ENCODE measurements at regions not wholly inside any gene's neighbourhood (a gene's known extent, or its start where the extent isn't known, plus 50 kb on each side); places are given as distances from the start of the nearest gene placed in this dataset.

GRCh38 chr2:67625178-67625577 lies 228.0 kb downstream of the ETAA1 start:
- ATAC-seq: no peak
- Mint-ChIP-seq H3K4me3 (no peak overlapping the region), H3K4me1 (no peaks in the 10 kb centered on the region), H3K27ac (no peak overlapping the region), H3K36me3 (ENCODE audit: low read depth) (no peaks in the 10 kb centered on the region), H3K27me3 (no peaks in the 10 kb centered on the region)
- no peaks in the 10 kb centered on the region for H3K9me3 ChIP-seq (ENCODE audit: control insufficient read depth, low read length, poor library complexity, severe bottlenecking)
- no peak for DNase-seq

DNA sequence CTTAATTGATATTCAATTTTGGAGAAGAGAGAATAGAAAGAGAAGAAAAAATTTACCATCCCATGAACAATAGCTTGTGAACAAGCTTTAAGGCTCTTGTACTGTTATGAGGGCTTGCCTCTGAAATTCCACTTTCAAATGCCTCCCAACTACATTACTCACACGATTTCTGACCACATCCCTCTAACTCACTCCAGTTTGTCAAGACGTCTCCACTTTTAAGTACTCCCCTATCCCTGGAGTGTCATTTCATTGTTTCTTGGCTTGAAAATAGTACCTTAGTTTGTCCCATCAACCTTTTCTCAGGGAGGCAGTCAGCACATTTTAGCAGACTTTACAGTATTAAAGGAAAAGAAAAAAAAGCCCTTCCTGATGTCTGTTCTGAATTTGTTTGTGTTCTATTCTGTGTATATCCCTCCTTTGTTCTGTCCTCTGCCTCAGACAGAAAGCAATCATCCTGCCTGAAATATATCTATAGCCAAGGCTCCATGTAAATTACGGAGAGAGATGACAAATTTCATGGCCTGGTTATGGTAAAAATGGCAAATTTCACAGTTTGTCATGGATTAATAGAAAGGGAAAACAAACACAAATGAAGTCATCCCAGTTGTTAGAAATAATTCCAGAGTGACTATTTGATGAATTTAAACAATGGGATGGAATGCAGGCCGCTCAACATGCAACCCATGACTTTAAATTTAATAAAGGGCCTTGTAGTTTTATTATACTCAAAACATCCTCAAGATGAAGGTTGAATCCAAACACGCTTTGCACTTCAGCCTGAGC lies 228.8 kb downstream of the ETAA1 start:
- Mint-ChIP-seq H3K27ac (no peak overlapping the region), H3K4me1 (no peaks in the 10 kb centered on the region), H3K36me3 (ENCODE audit: low read depth) (no peaks in the 10 kb centered on the region), H3K4me3 (no peak overlapping the region), H3K27me3 (no peaks in the 10 kb centered on the region)
- no peaks in the 10 kb centered on the region for H3K9me3 ChIP-seq (ENCODE audit: control insufficient read depth, low read length, poor library complexity, severe bottlenecking)
- DNase-seq (no peak), ATAC-seq (no peak)

DNA sequence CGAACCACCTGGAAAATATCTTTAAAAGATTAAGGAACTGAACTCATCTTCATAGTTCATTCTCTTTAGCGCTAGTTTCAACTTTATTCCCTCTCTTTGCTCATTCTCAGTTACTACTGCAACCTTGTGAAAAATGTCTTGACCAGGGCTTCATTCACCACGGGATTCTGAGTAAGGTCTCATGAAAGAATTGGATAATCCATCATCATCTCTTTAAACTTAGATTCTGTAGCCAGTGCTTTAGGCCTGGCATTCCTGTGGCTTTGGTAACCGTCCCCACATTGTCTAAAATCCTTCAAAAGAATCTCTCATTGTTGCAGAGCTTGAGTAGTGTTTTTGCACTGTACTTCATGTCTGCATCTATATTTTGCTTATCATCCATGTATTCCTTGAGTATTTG lies 229.5 kb downstream of the ETAA1 start:
- no peak overlapping the region for H3K4me3 Mint-ChIP-seq
- no peaks in the 10 kb centered on the region for H3K4me1 Mint-ChIP-seq
- peaks cover 4% of the 10 kb centered on the region for H3K27me3 Mint-ChIP-seq
- no peak for DNase-seq
- no peaks in the 10 kb centered on the region for H3K36me3 Mint-ChIP-seq (ENCODE audit: low read depth)
- H3K27ac Mint-ChIP-seq: no peak overlapping the region
- no peak for ATAC-seq
- no peaks in the 10 kb centered on the region for H3K9me3 ChIP-seq (ENCODE audit: control insufficient read depth, low read length, poor library complexity, severe bottlenecking)

GRCh38 chr2:67627456-67628207 lies 230.5 kb downstream of the ETAA1 start:
- Mint-ChIP-seq H3K27ac (no peak overlapping the region), H3K4me1 (no peaks in the 10 kb centered on the region), H3K4me3 (no peak overlapping the region), H3K36me3 (ENCODE audit: low read depth) (no peaks in the 10 kb centered on the region), H3K27me3 (peaks cover 8% of the 10 kb centered on the region)
- DNase-seq (no peak), ATAC-seq (no peak)
- no peaks in the 10 kb centered on the region for H3K9me3 ChIP-seq (ENCODE audit: control insufficient read depth, low read length, poor library complexity, severe bottlenecking)

- DNase-seq (no peak), ATAC-seq (no peak)
- H3K27ac Mint-ChIP-seq: no peak overlapping the region
- no peaks in the 10 kb centered on the region for H3K9me3 ChIP-seq (ENCODE audit: control insufficient read depth, low read length, poor library complexity, severe bottlenecking)
- H3K4me1 Mint-ChIP-seq: no peaks in the 10 kb centered on the region
- H3K4me3 Mint-ChIP-seq: no peak overlapping the region
- H3K36me3 Mint-ChIP-seq (ENCODE audit: low read depth): no peaks in the 10 kb centered on the region
- peaks cover 8% of the 10 kb centered on the region for H3K27me3 Mint-ChIP-seq
Measured at GRCh38 chr2:67628892-67629291, 231.8 kb downstream of the ETAA1 start.

GRCh38 chr2:67631483-67631882 lies 234.3 kb downstream of the ETAA1 start:
- DNase-seq (no peak), ATAC-seq (no peak)
- Mint-ChIP-seq H3K4me3 (no peak overlapping the region), H3K4me1 (no peaks in the 10 kb centered on the region), H3K36me3 (ENCODE audit: low read depth) (no peaks in the 10 kb centered on the region), H3K27me3 (peaks cover 8% of the 10 kb centered on the region), H3K27ac (no peak overlapping the region)
- no peaks in the 10 kb centered on the region for H3K9me3 ChIP-seq (ENCODE audit: control insufficient read depth, low read length, poor library complexity, severe bottlenecking)

- H3K4me3 Mint-ChIP-seq: no peak overlapping the region
- H3K9me3 ChIP-seq (ENCODE audit: control insufficient read depth, low read length, poor library complexity, severe bottlenecking): no peaks in the 10 kb centered on the region
- no peaks in the 10 kb centered on the region for H3K36me3 Mint-ChIP-seq (ENCODE audit: low read depth)
- peaks cover 8% of the 10 kb centered on the region for H3K27me3 Mint-ChIP-seq
- H3K4me1 Mint-ChIP-seq: no peaks in the 10 kb centered on the region
- ATAC-seq (no peak), DNase-seq (no peak)
- no peak overlapping the region for H3K27ac Mint-ChIP-seq
Measured at GRCh38 chr2:67633212-67633856, 236.2 kb downstream of the ETAA1 start.

DNA sequence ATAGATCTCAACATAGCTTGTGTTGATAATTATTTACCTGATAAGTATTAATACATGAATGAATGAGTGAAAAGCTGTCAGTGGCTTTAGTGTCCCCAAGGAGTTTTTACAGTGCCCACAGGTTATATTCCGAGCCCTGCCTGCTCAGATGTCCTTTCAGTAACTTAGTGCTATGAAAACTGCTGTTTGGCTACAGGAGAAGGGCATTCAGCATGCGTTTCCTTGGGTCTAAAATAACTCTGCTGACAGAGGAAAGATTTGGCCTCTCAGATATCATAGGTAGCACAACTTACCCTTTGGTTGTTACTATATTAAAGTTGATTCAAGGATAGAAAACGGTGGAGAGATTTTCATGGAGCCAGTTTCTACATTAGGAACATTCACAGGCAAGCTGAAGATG lies 241.0 kb downstream of the ETAA1 start:
- Mint-ChIP-seq H3K36me3 (ENCODE audit: low read depth) (no peaks in the 10 kb centered on the region), H3K27me3 (no peaks in the 10 kb centered on the region), H3K4me3 (no peak overlapping the region), H3K4me1 (no peaks in the 10 kb centered on the region), H3K27ac (no peak overlapping the region)
- ATAC-seq: no peak
- no peak for DNase-seq
- no peaks in the 10 kb centered on the region for H3K9me3 ChIP-seq (ENCODE audit: control insufficient read depth, low read length, poor library complexity, severe bottlenecking)

- ATAC-seq: no peak
- Mint-ChIP-seq H3K4me3 (no peak overlapping the region), H3K27me3 (no peaks in the 10 kb centered on the region), H3K4me1 (no peaks in the 10 kb centered on the region), H3K36me3 (ENCODE audit: low read depth) (no peaks in the 10 kb centered on the region), H3K27ac (no peak overlapping the region)
- no peaks in the 10 kb centered on the region for H3K9me3 ChIP-seq (ENCODE audit: control insufficient read depth, low read length, poor library complexity, severe bottlenecking)
- DNase-seq: no peak
Measured at GRCh38 chr2:67641312-67642045, 244.3 kb downstream of the ETAA1 start.

DNA sequence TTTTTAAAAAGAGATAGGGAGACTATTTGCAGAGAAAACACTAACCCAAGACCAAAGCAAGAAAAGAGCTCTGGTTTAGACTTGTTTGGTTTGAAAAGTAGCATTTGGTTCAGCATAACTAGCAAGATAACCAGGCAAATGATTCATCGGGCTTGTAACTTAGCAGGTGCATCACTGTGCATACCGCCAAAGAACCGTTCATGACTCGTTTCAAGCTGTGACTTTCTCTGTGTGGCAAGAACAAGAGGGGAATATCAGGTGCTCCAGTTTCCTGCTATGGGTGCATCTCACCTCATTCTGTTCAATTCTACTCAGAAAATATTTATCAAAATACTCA lies 244.9 kb downstream of the ETAA1 start:
- Mint-ChIP-seq H3K27ac (no peak overlapping the region), H3K36me3 (ENCODE audit: low read depth) (no peaks in the 10 kb centered on the region), H3K4me1 (no peaks in the 10 kb centered on the region), H3K4me3 (no peak overlapping the region), H3K27me3 (no peaks in the 10 kb centered on the region)
- no peak for ATAC-seq
- no peaks in the 10 kb centered on the region for H3K9me3 ChIP-seq (ENCODE audit: control insufficient read depth, low read length, poor library complexity, severe bottlenecking)
- DNase-seq: no peak

- H3K9me3 ChIP-seq (ENCODE audit: control insufficient read depth, low read length, poor library complexity, severe bottlenecking): no peaks in the 10 kb centered on the region
- DNase-seq (no peak), ATAC-seq (no peak)
- no peaks in the 10 kb centered on the region for H3K36me3 Mint-ChIP-seq (ENCODE audit: low read depth)
- H3K4me3 Mint-ChIP-seq: no peak overlapping the region
- no peaks in the 10 kb centered on the region for H3K27me3 Mint-ChIP-seq
- no peak overlapping the region for H3K27ac Mint-ChIP-seq
- H3K4me1 Mint-ChIP-seq: no peaks in the 10 kb centered on the region
Measured at GRCh38 chr2:67642961-67643360, 245.8 kb downstream of the ETAA1 start.

DNA sequence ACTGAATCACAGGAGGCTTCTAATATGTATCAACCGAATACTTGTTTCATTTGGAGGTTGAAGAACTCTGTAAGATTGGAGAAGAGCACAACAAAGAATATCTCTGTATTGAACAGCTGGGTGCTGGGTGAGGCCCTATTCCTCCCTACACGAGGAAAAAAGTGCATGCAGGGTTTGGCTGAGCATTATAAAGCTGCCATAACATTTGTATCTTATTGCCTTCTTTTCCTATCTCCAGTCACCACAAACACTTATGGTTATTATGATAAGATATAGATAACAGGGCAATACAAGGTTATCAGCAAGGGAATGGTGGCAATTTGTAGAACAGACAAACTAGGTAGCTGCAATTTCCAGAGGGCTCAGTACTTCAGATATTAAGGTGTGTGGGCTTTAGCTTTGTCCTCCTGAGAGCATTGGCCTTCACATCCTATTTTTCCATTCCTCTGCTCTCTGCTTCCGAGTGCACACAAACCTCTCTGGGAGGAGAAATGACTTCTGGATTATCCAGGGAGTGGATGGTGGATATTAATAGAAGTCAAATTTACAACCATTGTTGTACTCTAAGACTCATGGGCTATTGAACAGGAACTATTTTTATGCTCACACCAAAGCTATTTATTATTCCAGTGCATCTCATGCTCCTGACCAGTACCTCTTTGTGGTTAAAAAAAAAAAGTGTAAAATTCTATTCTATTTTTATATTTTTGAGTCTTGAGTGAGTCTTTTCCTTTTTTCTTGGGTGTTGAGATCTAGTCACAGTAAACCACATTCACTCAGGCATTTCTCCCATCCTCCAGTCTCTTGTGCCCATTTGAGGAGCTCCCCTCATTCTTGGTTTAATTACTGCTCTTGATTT lies 248.4 kb downstream of the ETAA1 start:
- no peak for ATAC-seq
- Mint-ChIP-seq H3K36me3 (ENCODE audit: low read depth) (no peaks in the 10 kb centered on the region), H3K4me1 (no peaks in the 10 kb centered on the region), H3K27ac (no peak overlapping the region), H3K27me3 (no peaks in the 10 kb centered on the region), H3K4me3 (no peak overlapping the region)
- DNase-seq: no peak
- no peaks in the 10 kb centered on the region for H3K9me3 ChIP-seq (ENCODE audit: control insufficient read depth, low read length, poor library complexity, severe bottlenecking)

Measured in T-helper 17 cell (primary cell).